ENCODE measurements at regions not wholly inside any gene's neighbourhood (a gene's known extent, or its start where the extent isn't known, plus 50 kb on each side); places are given as distances from the start of the nearest gene placed in this dataset.

- Histone ChIP-seq H3K27ac (ENCODE audit: low read depth in 1 of 2, low read length in 2 of 2) (no peak overlapping the region), H3K27me3 (ENCODE audit: control insufficient read depth in 4 of 4, insufficient read depth in 4 of 4, low read length in 3 of 4) (no peaks in the 10 kb centered on the region), H3K36me3 (ENCODE audit: control insufficient read depth in 4 of 4, insufficient read depth in 3 of 4, low read depth in 1 of 4, low read length in 3 of 4) (no peaks in the 10 kb centered on the region), H3K4me1 (ENCODE audit: control insufficient read depth in 4 of 4, insufficient read depth in 4 of 4, low read length in 3 of 4) (no peaks in the 10 kb centered on the region), H3K9me3 (ENCODE audit: control insufficient read depth in 4 of 4, low read length in 3 of 4) (no peaks in the 10 kb centered on the region), H3K9ac (ENCODE audit: low read depth in 1 of 2, low read length in 2 of 2) (no peak overlapping the region), H3K4me3 (ENCODE audit: low read depth in 1 of 3, low read length in 3 of 3) (no peak overlapping the region)
- DNase-seq (ENCODE audit: low spot score), result no peak
- TF ChIP-seq REST (IDR thresholded peaks at IDR 0.05), result no peak
- no peak for TF ChIP-seq SP1 (IDR thresholded peaks at IDR 0.05)
- TF ChIP-seq GABPA (IDR thresholded peaks at IDR 0.05 in 1 of 2, conservative IDR thresholded peaks at IDR 0.05 in 1 of 2), result no peak
- no peak for TF ChIP-seq MAX (IDR thresholded peaks at IDR 0.05)
- TF ChIP-seq NR2F2 (IDR thresholded peaks at IDR 0.05), result no peak
- TF ChIP-seq FOXA2 (IDR thresholded peaks at IDR 0.05), result no peak
- no peak for TF ChIP-seq YY1 (IDR thresholded peaks at IDR 0.05)
- no peak for TF ChIP-seq HNF4G (IDR thresholded peaks at IDR 0.05)
- no peak for TF ChIP-seq JUND (IDR thresholded peaks at IDR 0.05)
- no peak for TF ChIP-seq RAD21 (IDR thresholded peaks at IDR 0.05)
- no peak for TF ChIP-seq FOXA1 (IDR thresholded peaks at IDR 0.05)
- no peak for TF ChIP-seq TAF1 (conservative IDR thresholded peaks at IDR 0.05)
- TF ChIP-seq, protein P1, sequence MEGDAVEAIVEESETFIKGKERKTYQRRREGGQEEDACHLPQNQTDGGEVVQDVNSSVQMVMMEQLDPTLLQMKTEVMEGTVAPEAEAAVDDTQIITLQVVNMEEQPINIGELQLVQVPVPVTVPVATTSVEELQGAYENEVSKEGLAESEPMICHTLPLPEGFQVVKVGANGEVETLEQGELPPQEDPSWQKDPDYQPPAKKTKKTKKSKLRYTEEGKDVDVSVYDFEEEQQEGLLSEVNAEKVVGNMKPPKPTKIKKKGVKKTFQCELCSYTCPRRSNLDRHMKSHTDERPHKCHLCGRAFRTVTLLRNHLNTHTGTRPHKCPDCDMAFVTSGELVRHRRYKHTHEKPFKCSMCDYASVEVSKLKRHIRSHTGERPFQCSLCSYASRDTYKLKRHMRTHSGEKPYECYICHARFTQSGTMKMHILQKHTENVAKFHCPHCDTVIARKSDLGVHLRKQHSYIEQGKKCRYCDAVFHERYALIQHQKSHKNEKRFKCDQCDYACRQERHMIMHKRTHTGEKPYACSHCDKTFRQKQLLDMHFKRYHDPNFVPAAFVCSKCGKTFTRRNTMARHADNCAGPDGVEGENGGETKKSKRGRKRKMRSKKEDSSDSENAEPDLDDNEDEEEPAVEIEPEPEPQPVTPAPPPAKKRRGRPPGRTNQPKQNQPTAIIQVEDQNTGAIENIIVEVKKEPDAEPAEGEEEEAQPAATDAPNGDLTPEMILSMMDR (IDR thresholded peaks at IDR 0.05; ENCODE audit: low read depth, low read length, missing input control), result no peak
- TF ChIP-seq, protein P2, sequence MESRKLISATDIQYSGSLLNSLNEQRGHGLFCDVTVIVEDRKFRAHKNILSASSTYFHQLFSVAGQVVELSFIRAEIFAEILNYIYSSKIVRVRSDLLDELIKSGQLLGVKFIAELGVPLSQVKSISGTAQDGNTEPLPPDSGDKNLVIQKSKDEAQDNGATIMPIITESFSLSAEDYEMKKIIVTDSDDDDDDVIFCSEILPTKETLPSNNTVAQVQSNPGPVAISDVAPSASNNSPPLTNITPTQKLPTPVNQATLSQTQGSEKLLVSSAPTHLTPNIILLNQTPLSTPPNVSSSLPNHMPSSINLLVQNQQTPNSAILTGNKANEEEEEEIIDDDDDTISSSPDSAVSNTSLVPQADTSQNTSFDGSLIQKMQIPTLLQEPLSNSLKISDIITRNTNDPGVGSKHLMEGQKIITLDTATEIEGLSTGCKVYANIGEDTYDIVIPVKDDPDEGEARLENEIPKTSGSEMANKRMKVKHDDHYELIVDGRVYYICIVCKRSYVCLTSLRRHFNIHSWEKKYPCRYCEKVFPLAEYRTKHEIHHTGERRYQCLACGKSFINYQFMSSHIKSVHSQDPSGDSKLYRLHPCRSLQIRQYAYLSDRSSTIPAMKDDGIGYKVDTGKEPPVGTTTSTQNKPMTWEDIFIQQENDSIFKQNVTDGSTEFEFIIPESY (IDR thresholded peaks at IDR 0.05), result no peak
- no peak for TF ChIP-seq RXRA (IDR thresholded peaks at IDR 0.05)
- 86% methylated on average over 2 of the region's 2 CpGs for WGBS
Measured at GRCh38 chr18:68478246-68478645, 236.7 kb downstream of the TMX3 start.

DNA sequence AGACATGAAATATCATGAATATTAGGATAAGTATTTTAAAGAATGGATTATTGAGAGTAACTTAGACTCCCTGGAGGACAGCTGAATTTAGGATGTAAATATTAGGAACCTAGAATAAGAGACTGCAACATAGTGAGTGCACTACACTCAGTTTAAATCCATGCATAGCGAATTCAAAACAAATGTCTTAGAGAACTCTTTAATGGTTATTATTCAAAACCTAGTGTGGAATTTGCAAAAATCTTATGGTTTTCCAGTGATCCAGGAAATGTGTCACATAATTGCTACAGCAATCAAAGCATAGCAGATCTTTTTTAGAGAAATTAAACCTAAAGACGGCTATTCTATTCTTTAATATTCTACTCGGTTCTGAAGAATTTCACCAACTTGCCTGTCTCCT, 239.0 kb downstream of the TMX3 start:
- no peaks in the 10 kb centered on the region for H3K9me3 ChIP-seq (ENCODE audit: control insufficient read depth in 4 of 4, low read length in 3 of 4)
- no peak overlapping the region for H3K9ac ChIP-seq (ENCODE audit: low read depth in 1 of 2, low read length in 2 of 2)
- no peak for DNase-seq (ENCODE audit: low spot score)
- 84% methylated on average over 3 of the region's 3 CpGs for WGBS
- H3K36me3 ChIP-seq (ENCODE audit: control insufficient read depth in 4 of 4, insufficient read depth in 3 of 4, low read depth in 1 of 4, low read length in 3 of 4), result no peaks in the 10 kb centered on the region
- H3K27ac ChIP-seq (ENCODE audit: low read depth in 1 of 2, low read length in 2 of 2), result no peak overlapping the region
- no peaks in the 10 kb centered on the region for H3K4me1 ChIP-seq (ENCODE audit: control insufficient read depth in 4 of 4, insufficient read depth in 4 of 4, low read length in 3 of 4)
- no peaks in the 10 kb centered on the region for H3K27me3 ChIP-seq (ENCODE audit: control insufficient read depth in 4 of 4, insufficient read depth in 4 of 4, low read length in 3 of 4)
- TF ChIP-seq JUND (IDR thresholded peaks at IDR 0.05) (no peak), REST (IDR thresholded peaks at IDR 0.05) (no peak)
- H3K4me3 ChIP-seq (ENCODE audit: low read depth in 1 of 3, low read length in 3 of 3), result no peak overlapping the region

Data from liver (tissue), 8 donors.